ENCODE measurements at regions not wholly inside any gene's neighbourhood (a gene's known extent, or its start where the extent isn't known, plus 50 kb on each side); places are given as distances from the start of the nearest gene placed in this dataset.
A peak's percentile ranks its signal among the peaks of the same experiment; 100 is the strongest.

DNA sequence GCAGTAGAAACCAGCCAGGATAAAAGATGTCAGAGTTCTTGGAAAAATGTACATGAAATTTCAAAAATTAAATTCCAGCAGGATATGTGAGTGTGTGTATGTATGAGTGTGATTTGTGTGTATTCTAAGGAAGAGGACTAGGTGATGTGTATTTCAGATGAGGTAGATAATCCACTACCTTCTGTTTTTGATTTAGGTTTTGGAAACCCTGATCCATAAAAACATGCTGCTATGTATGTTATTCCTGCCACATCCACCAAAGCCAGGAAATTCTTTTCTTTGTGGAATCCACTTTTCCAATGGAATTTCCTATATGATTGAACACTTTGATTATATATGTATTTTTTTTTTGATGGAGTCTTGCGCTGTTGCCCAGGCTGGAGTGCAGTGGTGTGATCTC lies 276.9 kb downstream of the UQCRFS1 start:
- H4K20me1 ChIP-seq: no peaks in the 10 kb centered on the region
- H3K4me3 ChIP-seq: no peak overlapping the region
- H3K27me3 ChIP-seq: no peaks in the 10 kb centered on the region
- H3K27ac ChIP-seq: no peak overlapping the region
- no peak overlapping the region for H3K4me2 ChIP-seq
- no peaks in the 10 kb centered on the region for H3K9me3 ChIP-seq
- H3K4me1 ChIP-seq: no peaks in the 10 kb centered on the region
- no peak overlapping the region for H3K9ac ChIP-seq
- H3K36me3 ChIP-seq: no peaks in the 10 kb centered on the region
- TF ChIP-seq Cebpa-rat (IDR thresholded peaks at IDR 0.05): no peak

DNA sequence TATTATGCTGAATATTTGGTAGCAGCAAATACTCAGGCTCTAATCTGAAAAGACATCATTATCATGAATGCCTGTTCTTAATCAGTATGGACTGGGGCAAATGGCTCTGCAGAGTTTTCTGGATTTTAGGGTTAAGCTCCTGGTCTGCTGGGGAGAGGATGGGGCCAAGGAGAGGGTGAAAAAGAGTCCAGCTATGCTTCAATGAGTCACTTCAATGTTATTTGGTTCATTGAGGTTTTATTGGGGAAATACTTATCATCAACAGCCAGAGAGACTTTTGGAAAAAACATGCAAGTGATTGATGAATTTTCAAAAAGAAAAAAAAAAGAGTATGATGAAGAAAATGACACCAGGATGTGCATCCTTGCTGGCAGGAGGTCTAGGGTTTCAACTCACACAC lies 278.3 kb downstream of the UQCRFS1 start:
- Histone ChIP-seq H3K9ac (no peak overlapping the region), H4K20me1 (no peaks in the 10 kb centered on the region), H3K4me3 (no peak overlapping the region), H3K27ac (no peak overlapping the region), H3K9me3 (no peaks in the 10 kb centered on the region), H3K4me2 (no peak overlapping the region), H3K27me3 (no peaks in the 10 kb centered on the region), H3K4me1 (no peaks in the 10 kb centered on the region), H3K36me3 (no peaks in the 10 kb centered on the region)
- TF ChIP-seq Cebpa-rat (IDR thresholded peaks at IDR 0.05): no peak

DNA sequence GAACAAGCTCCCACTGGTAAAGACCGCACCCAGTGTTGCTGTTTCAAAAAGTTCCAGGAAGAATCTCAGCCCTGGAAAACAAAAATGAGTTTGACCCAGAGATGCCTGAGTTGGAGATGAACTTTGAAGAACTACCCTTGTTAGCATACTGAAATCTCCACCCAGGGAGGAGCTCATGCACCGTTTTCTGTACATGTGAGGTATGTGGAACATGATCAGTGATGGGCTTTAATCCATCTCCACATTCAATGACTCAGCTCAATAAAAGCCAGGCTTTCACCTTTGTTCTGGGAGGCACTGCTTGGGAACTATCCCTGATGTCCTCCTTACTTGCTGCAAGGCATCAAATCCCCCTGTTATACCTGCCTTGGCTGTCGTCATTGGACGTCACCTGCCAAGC lies 279.9 kb downstream of the UQCRFS1 start:
- peaks cover under 1% of the 10 kb centered on the region for H3K4me1 ChIP-seq
- H3K36me3 ChIP-seq: no peaks in the 10 kb centered on the region
- H4K20me1 ChIP-seq: no peaks in the 10 kb centered on the region
- no peaks in the 10 kb centered on the region for H3K9me3 ChIP-seq
- no peak overlapping the region for H3K4me3 ChIP-seq
- H3K27ac ChIP-seq: no peak overlapping the region
- no peak overlapping the region for H3K4me2 ChIP-seq
- H3K9ac ChIP-seq: no peak overlapping the region
- TF ChIP-seq Cebpa-rat (IDR thresholded peaks at IDR 0.05): no peak
- H3K27me3 ChIP-seq: no peaks in the 10 kb centered on the region

DNA sequence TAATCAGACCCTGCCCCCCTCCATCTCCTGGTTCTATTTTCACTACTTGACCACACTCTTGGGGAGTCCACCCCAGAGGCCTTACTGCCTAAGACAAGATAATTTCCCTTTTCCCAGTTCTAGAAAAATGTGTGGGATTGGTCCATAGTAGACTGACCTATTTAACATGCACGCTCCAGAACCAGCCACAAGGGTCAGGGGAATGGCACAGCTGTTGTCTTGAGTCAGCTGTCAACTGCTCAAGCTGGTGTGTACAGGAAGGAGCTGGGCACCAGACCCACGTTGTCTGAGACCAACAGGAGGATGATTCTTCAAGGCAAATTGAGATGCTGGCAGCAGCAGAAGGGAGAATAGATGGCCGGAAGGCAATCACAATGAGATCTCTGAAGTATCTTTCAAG lies 280.5 kb downstream of the UQCRFS1 start:
- no peak overlapping the region for H3K4me3 ChIP-seq
- TF ChIP-seq Cebpa-rat (IDR thresholded peaks at IDR 0.05): no peak
- H3K4me1 ChIP-seq: peaks cover 7% of the 10 kb centered on the region
- no peak overlapping the region for H3K4me2 ChIP-seq
- no peak overlapping the region for H3K9ac ChIP-seq
- no peak overlapping the region for H3K27ac ChIP-seq
- H3K36me3 ChIP-seq: no peaks in the 10 kb centered on the region
- H3K27me3 ChIP-seq: no peaks in the 10 kb centered on the region
- H4K20me1 ChIP-seq: no peaks in the 10 kb centered on the region
- no peaks in the 10 kb centered on the region for H3K9me3 ChIP-seq

DNA sequence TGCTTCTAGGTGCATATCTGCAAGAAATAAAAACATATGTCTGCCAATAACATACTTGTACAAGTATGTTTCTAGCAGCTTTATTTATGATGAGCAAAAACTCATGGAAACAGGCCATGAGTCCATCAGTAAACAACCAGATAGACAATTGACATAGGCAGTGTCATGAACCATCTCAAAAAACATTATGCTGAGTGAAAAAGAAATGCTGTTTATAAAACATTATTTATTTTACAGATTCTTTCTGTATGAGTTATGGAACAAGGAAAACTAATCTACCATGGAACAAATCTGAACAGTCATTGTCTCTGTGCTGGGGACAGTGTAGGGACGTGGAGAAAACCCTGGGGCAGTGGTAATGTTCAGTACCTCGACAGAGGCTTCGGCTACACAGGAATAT lies 283.9 kb downstream of the UQCRFS1 start:
- H3K4me1 ChIP-seq: peaks cover 15% of the 10 kb centered on the region
- no peak overlapping the region for H3K4me2 ChIP-seq
- H3K4me3 ChIP-seq: no peak overlapping the region
- no peaks in the 10 kb centered on the region for H4K20me1 ChIP-seq
- no peaks in the 10 kb centered on the region for H3K27me3 ChIP-seq
- peaks cover 8% of the 10 kb centered on the region for H3K9me3 ChIP-seq
- no peak overlapping the region for H3K27ac ChIP-seq
- TF ChIP-seq Cebpa-rat (IDR thresholded peaks at IDR 0.05): no peak
- no peaks in the 10 kb centered on the region for H3K36me3 ChIP-seq
- H3K9ac ChIP-seq: no peak overlapping the region

DNA sequence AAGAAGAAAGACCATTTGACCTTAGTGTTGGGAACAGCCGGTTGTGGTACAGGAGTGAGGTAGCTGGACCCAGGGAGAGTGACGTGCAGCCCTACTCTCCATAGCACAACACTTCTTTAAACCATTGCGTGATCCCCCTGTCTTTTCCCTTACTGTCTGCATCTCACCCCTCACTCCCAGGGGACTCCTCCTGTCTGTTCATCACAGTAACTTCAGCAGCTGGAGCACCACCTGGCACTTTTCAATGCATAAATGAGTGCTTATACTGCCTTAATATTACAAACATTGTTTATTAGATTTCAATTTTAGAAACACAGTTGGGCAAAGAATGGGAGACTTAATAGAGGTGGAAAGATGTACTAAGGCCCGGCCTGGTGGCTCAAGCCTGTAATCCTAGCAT lies 285.5 kb downstream of the UQCRFS1 start:
- Histone ChIP-seq H3K4me1 (peaks cover 15% of the 10 kb centered on the region), H3K27ac (no peak overlapping the region), H3K4me3 (no peak overlapping the region), H3K36me3 (no peaks in the 10 kb centered on the region), H3K9me3 (peaks cover 8% of the 10 kb centered on the region), H3K27me3 (no peaks in the 10 kb centered on the region), H4K20me1 (no peaks in the 10 kb centered on the region), H3K4me2 (peak overlapping the region; percentile 39), H3K9ac (no peak overlapping the region)
- no peak for TF ChIP-seq Cebpa-rat (IDR thresholded peaks at IDR 0.05)

DNA sequence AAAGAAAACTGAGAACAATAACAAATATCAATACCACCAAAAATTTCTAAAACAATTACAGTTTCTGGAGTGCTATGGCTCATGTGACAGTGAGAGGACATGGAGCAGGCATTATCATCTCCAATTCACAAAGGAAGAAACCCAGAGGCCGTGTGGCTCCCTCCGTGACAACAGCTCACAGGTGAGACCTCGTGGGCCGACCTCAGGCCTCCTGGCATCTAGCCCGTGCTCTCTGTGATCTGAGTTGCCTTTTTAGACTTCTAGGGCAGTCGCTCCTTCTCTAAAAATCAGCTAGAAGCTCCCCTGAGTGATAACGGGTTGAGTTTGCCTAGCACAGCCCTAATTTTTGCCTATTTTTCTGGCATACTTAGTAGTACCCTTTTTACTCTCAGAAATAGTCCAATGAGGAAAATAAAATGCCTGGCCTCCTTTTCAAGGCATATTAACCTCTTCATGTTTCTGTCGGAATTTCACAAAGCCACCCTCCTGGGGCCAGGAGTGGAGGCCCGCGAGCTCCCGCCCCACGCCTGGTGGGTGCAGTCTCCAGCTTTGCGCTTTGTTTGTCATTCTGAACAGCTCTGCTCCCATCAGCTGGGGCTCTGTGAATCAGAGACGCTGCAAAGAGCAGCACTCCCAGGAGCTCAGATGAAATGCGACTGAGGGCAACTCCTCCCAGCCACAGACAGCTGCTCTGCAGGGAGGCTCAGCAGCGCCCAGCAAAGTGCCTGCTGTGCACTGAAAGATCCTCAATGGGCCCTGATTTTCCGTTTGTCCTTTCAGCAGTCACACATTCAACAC lies 292.5 kb downstream of the UQCRFS1 start:
- H3K4me2 ChIP-seq: peak overlapping the region; percentile 18
- no peaks in the 10 kb centered on the region for H4K20me1 ChIP-seq
- no peaks in the 10 kb centered on the region for H3K27me3 ChIP-seq
- H3K4me3 ChIP-seq: no peak overlapping the region
- H3K9me3 ChIP-seq: peaks cover under 1% of the 10 kb centered on the region; the same call in 1 of the 2 replicates
- H3K9ac ChIP-seq: no peak overlapping the region
- no peak for TF ChIP-seq Cebpa-rat (IDR thresholded peaks at IDR 0.05)
- H3K4me1 ChIP-seq: peaks cover 41% of the 10 kb centered on the region
- no peaks in the 10 kb centered on the region for H3K36me3 ChIP-seq
- H3K27ac ChIP-seq: no peak overlapping the region

DNA sequence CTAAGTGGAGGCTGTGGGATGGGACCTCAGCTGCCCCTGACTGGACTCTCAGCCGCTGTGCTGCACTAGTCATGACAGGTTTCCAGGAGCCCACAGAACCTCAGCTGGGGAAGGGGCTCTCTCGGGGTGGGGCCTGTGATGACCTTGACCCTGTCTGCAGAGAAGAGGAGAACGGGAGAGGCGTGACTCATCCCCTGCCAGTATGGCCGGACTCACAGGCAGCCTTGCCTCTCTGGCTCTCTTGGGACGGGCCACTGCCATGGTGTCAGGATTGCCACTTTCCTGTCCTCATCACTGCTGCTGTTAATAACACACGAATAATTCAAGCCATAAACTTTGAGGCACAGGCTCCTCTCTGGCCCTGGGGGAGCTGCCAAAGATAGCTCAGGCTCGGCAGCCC lies 295.3 kb downstream of the UQCRFS1 start:
- no peak for TF ChIP-seq Cebpa-rat (IDR thresholded peaks at IDR 0.05)
- H3K9me3 ChIP-seq: no peaks in the 10 kb centered on the region
- no peaks in the 10 kb centered on the region for H3K36me3 ChIP-seq

DNA sequence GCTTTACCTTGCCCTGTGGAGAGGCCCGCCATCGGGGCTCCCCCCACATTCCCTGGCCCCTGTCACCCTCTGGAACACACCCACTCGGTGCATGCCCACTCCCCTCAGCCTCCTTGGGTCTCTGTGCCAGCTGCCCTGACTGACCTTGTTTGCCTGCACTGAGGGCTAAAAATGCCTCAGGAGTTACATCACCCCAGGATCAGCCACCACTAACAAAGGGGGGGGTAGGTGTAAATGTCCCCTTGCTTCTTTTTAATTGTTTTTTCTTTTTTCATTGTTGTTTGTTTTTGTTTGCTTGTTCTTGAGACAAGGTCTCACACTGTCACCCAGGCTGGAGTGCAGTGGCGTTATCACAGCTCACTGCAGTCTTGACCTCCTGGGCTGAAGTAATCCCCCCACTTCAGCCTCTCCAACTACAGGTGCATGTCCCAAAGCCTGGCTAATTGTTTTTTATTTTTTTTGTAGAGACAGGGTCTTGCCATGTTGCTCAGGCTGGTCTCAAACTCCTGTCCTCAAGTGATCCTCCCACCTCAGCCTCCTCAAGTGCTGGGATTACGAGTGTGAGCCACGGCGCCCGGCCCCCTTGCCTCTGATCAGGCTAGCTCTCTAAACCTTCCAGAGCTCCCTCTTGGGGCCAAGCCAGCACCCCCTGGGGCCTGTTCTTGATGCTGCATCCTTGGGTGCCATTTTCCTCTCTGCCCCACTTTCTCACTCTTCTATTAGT lies 297.1 kb downstream of the UQCRFS1 start:
- peaks cover 39% of the 10 kb centered on the region for H3K4me1 ChIP-seq
- no peaks in the 10 kb centered on the region for H4K20me1 ChIP-seq
- no peak overlapping the region for H3K4me3 ChIP-seq
- no peak overlapping the region for H3K9ac ChIP-seq
- no peak for TF ChIP-seq Cebpa-rat (IDR thresholded peaks at IDR 0.05)
- no peaks in the 10 kb centered on the region for H3K27me3 ChIP-seq
- no peaks in the 10 kb centered on the region for H3K9me3 ChIP-seq
- no peak overlapping the region for H3K27ac ChIP-seq
- no peak overlapping the region for H3K4me2 ChIP-seq
- H3K36me3 ChIP-seq: no peaks in the 10 kb centered on the region

More for the DNA sequence above, 295.3 kb downstream of the UQCRFS1 start:
- Histone ChIP-seq H3K4me2 (peak overlapping the region; percentile 87), H3K27ac (peak overlapping the region; percentile 56; the same call in 1 of the 2 replicates), H3K27me3 (no peaks in the 10 kb centered on the region), H4K20me1 (no peaks in the 10 kb centered on the region), H3K9ac (0 out of 2 replicates have a peak overlapping the region, but pooled peaks have one; percentile 10), H3K4me3 (no peak overlapping the region), H3K4me1 (peaks cover 41% of the 10 kb centered on the region)

DNA sequence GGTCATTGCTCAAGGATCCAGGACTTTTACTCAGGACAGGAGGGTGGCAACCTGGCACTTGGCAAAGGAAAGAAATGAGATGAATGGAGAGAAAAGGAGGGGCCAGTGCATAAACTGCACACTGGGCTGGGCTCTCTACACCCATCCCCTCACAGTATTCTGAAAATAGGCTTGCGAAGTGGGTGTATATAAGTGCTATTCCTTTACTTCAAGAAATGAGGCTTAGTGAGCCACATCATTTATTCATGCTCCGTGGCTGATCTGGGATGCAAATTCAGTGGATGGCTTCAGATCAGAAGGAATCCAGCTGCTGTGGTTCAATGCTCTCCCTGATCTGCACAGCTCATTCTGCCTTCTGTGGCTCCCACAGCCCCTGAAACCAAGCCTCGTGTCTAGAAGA lies 297.7 kb downstream of the UQCRFS1 start:
- no peak overlapping the region for H3K4me3 ChIP-seq
- no peak for TF ChIP-seq Cebpa-rat (IDR thresholded peaks at IDR 0.05)
- peaks cover 32% of the 10 kb centered on the region for H3K4me1 ChIP-seq
- H3K4me2 ChIP-seq: no peak overlapping the region
- H3K27me3 ChIP-seq: no peaks in the 10 kb centered on the region
- H3K36me3 ChIP-seq: no peaks in the 10 kb centered on the region
- no peaks in the 10 kb centered on the region for H4K20me1 ChIP-seq
- H3K27ac ChIP-seq: no peak overlapping the region
- H3K9me3 ChIP-seq: no peaks in the 10 kb centered on the region
- no peak overlapping the region for H3K9ac ChIP-seq
